H9 (cell line): ENCODE measurements at regions not wholly inside any gene's neighbourhood (a gene's known extent, or its start where the extent isn't known, plus 50 kb on each side); places are given as distances from the start of the nearest gene placed in this dataset.

Experiments
- DNase-seq: peaks from one replicate; pipeline ENCODE4 v3.0.0-alpha.2; 2017
- H2AFZ ChIP-seq: one replicate; pipeline ENCODE4 v1.6.1; 2013; ENCODE audit warnings: mild to moderate bottlenecking, low read length, control low read depth, moderate library complexity
- H2AK5ac ChIP-seq: 2 replicates; pipeline ENCODE4 v1.6.1; 2013; ENCODE audit warnings: low read length, control low read depth, mixed read lengths; ENCODE audit not compliant: insufficient read length
- H2BK120ac ChIP-seq: one replicate; pipeline ENCODE4 v1.6.1; 2013; ENCODE audit warnings: low read depth, mild to moderate bottlenecking, low read length, control low read depth, inconsistent platforms; ENCODE audit not compliant: poor library complexity, severe bottlenecking
- H2BK12ac ChIP-seq: 2 replicates; pipeline ENCODE4 v1.6.1; 2013; ENCODE audit warnings: low read length, control low read depth, mixed read lengths, low read depth; ENCODE audit not compliant: insufficient read length
- H2BK15ac ChIP-seq: 2 replicates; pipeline ENCODE4 v1.6.1; 2013; ENCODE audit warnings: low read depth, low read length, control low read depth
- H2BK20ac ChIP-seq: one replicate; pipeline ENCODE4 v1.6.1; 2013; ENCODE audit warnings: low read depth, mild to moderate bottlenecking, low read length, control low read depth, inconsistent platforms; ENCODE audit not compliant: poor library complexity, severe bottlenecking
- H2BK5ac ChIP-seq: 2 replicates; pipeline ENCODE4 v1.6.1; 2013; ENCODE audit warnings: low read length, control low read depth, mixed read lengths; ENCODE audit not compliant: insufficient read length
- H3K14ac ChIP-seq: 2 replicates; pipeline ENCODE4 v1.6.1; 2013; ENCODE audit warnings: low read length, control low read depth; ENCODE audit not compliant: insufficient read depth
- H3K18ac ChIP-seq: 2 replicates; pipeline ENCODE4 v1.6.1; 2013; ENCODE audit warnings: low read depth, mild to moderate bottlenecking, mixed read lengths, low read length, control low read depth; ENCODE audit not compliant: insufficient read length
- H3K23ac ChIP-seq: 2 replicates; pipeline ENCODE4 v1.6.1; 2013; ENCODE audit warnings: low read length, control low read depth, mixed read lengths, low read depth; ENCODE audit not compliant: insufficient read length
- H3K23me2 ChIP-seq: 2 replicates; pipeline ENCODE4 v1.6.1; 2013; ENCODE audit warnings: low read depth, mild to moderate bottlenecking, mixed read lengths, low read length, control low read depth; ENCODE audit not compliant: insufficient read length, poor library complexity, severe bottlenecking
- H3K27ac ChIP-seq: 2 replicates; pipeline ENCODE4 v1.5.1; 2013; ENCODE audit warnings: low read length, control low read depth, mixed read lengths, low read depth; ENCODE audit not compliant: insufficient read length
- H3K27me3 ChIP-seq: 2 replicates; pipeline ENCODE4 v1.6.1; 2013; ENCODE audit warnings: low read length, control low read depth, inconsistent platforms; ENCODE audit not compliant: insufficient read depth
- H3K4ac ChIP-seq: 2 replicates; pipeline ENCODE4 v1.6.1; 2013; ENCODE audit warnings: low read depth, mild to moderate bottlenecking, control low read depth, inconsistent platforms, low read length, moderate library complexity
- H3K4me1 ChIP-seq: 2 replicates; pipeline ENCODE4 v1.6.1; 2013; ENCODE audit warnings: low read length, control low read depth, inconsistent platforms; ENCODE audit not compliant: insufficient read depth
- H3K4me2 ChIP-seq: 2 replicates; pipeline ENCODE4 v1.6.1; 2013; ENCODE audit warnings: low read length, control low read depth, mixed read lengths; ENCODE audit not compliant: insufficient read length, insufficient read depth
- H3K56ac ChIP-seq: 2 replicates; pipeline ENCODE4 v1.6.1; 2013; ENCODE audit warnings: low read depth, mild to moderate bottlenecking, mixed read lengths, low read length, control low read depth; ENCODE audit not compliant: insufficient read length
- H3K79me1 ChIP-seq: 2 replicates; pipeline ENCODE4 v1.6.1; 2013; ENCODE audit warnings: low read depth, mild to moderate bottlenecking, moderate library complexity, low read length, control low read depth, inconsistent platforms; ENCODE audit not compliant: insufficient read depth, poor library complexity, severe bottlenecking
- H3K79me2 ChIP-seq: 2 replicates; pipeline ENCODE4 v1.6.1; 2013; ENCODE audit warnings: low read length, control low read depth, inconsistent platforms; ENCODE audit not compliant: insufficient read depth
- H3K9ac ChIP-seq: 2 replicates; pipeline ENCODE4 v1.6.1; 2013; ENCODE audit warnings: low read length, control low read depth, mixed read lengths; ENCODE audit not compliant: insufficient read length; ENCODE audit errors: extremely low read depth
- H3K9me3 ChIP-seq: one replicate; pipeline ENCODE4 v1.6.1; 2013; ENCODE audit warnings: low read depth, low read length, inconsistent platforms; ENCODE audit not compliant: control insufficient read depth
- H3T11ph ChIP-seq: one replicate; pipeline ENCODE4 v1.6.1; 2013; ENCODE audit warnings: mild to moderate bottlenecking, low read length, control low read depth, inconsistent platforms
- H4K20me1 ChIP-seq: one replicate; pipeline ENCODE4 v1.6.1; 2013; ENCODE audit not compliant: control insufficient read depth, insufficient read length, insufficient read depth
- H4K5ac ChIP-seq: 2 replicates; pipeline ENCODE4 v1.6.1; 2013; ENCODE audit warnings: low read depth, mild to moderate bottlenecking, mixed read lengths, low read length, control low read depth; ENCODE audit not compliant: insufficient read length
- H4K8ac ChIP-seq: replicated peaks from 2 replicates; pipeline ENCODE4 v1.6.1; 2013; ENCODE audit warnings: low read length, control low read depth, mixed read lengths, low read depth; ENCODE audit not compliant: insufficient read length
- H4K91ac ChIP-seq: 2 replicates; pipeline ENCODE4 v1.6.1; 2013; ENCODE audit warnings: low read depth, mild to moderate bottlenecking, moderate library complexity, mixed read lengths, low read length, control low read depth; ENCODE audit not compliant: insufficient read length
- H3K27ac Mint-ChIP-seq, 3 experiments: 2 replicates in 2 of 3; 3 replicates in 1 of 3; pipeline ENCODE4 v1.8.0; 2020 to 2021; ENCODE audit warnings: mixed read lengths in 3 of 3, mild to moderate bottlenecking in 1 of 3, moderate library complexity in 1 of 3
- H3K27me3 Mint-ChIP-seq: 2 replicates; pipeline ENCODE4 v1.8.0; 2021; ENCODE audit warnings: low read depth, mild to moderate bottlenecking, moderate library complexity, mixed read lengths
- H3K36me3 Mint-ChIP-seq, 3 experiments: 2 replicates in 2 of 3; 3 replicates in 1 of 3; pipeline ENCODE4 v1.8.0; 2020 to 2021; ENCODE audit warnings: low read depth in 3 of 3, mixed read lengths in 3 of 3; ENCODE audit not compliant: insufficient read depth in 1 of 3
- H3K4me1 Mint-ChIP-seq, 2 experiments: 2 replicates each; pipeline ENCODE4 v1.8.0; 2020; ENCODE audit warnings: mixed read lengths in 2 of 2
- H3K4me3 Mint-ChIP-seq, 2 experiments: 2 replicates in 1 of 2; 3 replicates in 1 of 2; pipeline ENCODE4 v1.8.0; 2020 to 2021; ENCODE audit warnings: mild to moderate bottlenecking in 2 of 2, mixed read lengths in 2 of 2, moderate library complexity in 1 of 2
- H3K9me3 Mint-ChIP-seq, 2 experiments: 2 replicates in 1 of 2; 3 replicates in 1 of 2; pipeline ENCODE4 v1.8.0; 2020; ENCODE audit warnings: mild to moderate bottlenecking in 2 of 2, mixed read lengths in 2 of 2, moderate library complexity in 1 of 2
- CTCF ChIP-seq: fragments of 200-600 bp; sonication (generic); conservative IDR thresholded peaks from 3 replicates; pipeline ENCODE4 v1.8.0; 2021; ENCODE audit warnings: antibody characterized with exemption, mild to moderate bottlenecking
- WGBS: extraction: QIAGEN DNeasy Blood & Tissue Kit; methylation state at CpG from one replicate; pipeline ENCODE4 v1.1.7; 2013; ENCODE audit warnings: missing lambda C conversion rate, low lambda C conversion rate, mixed read lengths; ENCODE audit not compliant: insufficient read length; ENCODE audit errors: extremely low coverage; 5-methylcytosine and 5-hydroxymethylcytosine counted together

- WGBS, result no CpG with 5 or more reads among the region's 3 CpGs
- no peak for DNase-seq
- H3K23ac ChIP-seq, result no peak overlapping the region
- H2BK120ac ChIP-seq, result no peak overlapping the region
- no peak overlapping the region for H2AK5ac ChIP-seq
- no peaks in the 10 kb centered on the region for H3K79me1 ChIP-seq
- H3K4me1 Mint-ChIP-seq, result peaks cover 18 to 27% of the 10 kb centered on the region in 2 experiments
- H3K27me3 Mint-ChIP-seq, result no peaks in the 10 kb centered on the region
- no peak overlapping the region for H3K18ac ChIP-seq
- H3K36me3 Mint-ChIP-seq, result peaks cover 2 to 12% (median 2%) of the 10 kb centered on the region in 3 experiments; a peak in 5 of 7 replicates
- H3K4me2 ChIP-seq, result no peak overlapping the region
- no peak overlapping the region for H3K4me3 Mint-ChIP-seq
- no peak overlapping the region for H4K5ac ChIP-seq
- H2BK12ac ChIP-seq, result no peak overlapping the region
- no peaks in the 10 kb centered on the region for H4K20me1 ChIP-seq
- H3K9ac ChIP-seq, result no peak overlapping the region
- H3K9me3 Mint-ChIP-seq, result peaks cover 7 to 9% of the 10 kb centered on the region in 2 experiments; a peak in 4 of 5 replicates
- H3K27ac Mint-ChIP-seq, result no peak overlapping the region
- no peaks in the 10 kb centered on the region for H3K27me3 ChIP-seq
- H3K14ac ChIP-seq, result no peak overlapping the region
- no peaks in the 10 kb centered on the region for H3K79me2 ChIP-seq
- no peak for TF ChIP-seq CTCF
- H2BK15ac ChIP-seq, result no peak overlapping the region
- no peaks in the 10 kb centered on the region for H3K23me2 ChIP-seq
- no peak overlapping the region for H4K8ac ChIP-seq
- H2BK20ac ChIP-seq, result no peak overlapping the region
- H3T11ph ChIP-seq, result no peak overlapping the region
- no peak overlapping the region for H4K91ac ChIP-seq
- H3K4ac ChIP-seq, result no peak overlapping the region
- no peak overlapping the region for H2AFZ ChIP-seq
- H3K4me1 ChIP-seq, result no peaks in the 10 kb centered on the region
- H3K27ac ChIP-seq, result no peak overlapping the region
- H2BK5ac ChIP-seq, result no peak overlapping the region
- peaks cover 5% of the 10 kb centered on the region for H3K9me3 ChIP-seq
- H3K56ac ChIP-seq, result no peak overlapping the region
Observed at GRCh38 chr5:82511134-82511533, 233.0 kb upstream of the RPS23 start.
